ENCODE measurements at regions not wholly inside any gene's neighbourhood (a gene's known extent, or its start where the extent isn't known, plus 50 kb on each side); places are given as distances from the start of the nearest gene placed in this dataset.
"Not testable (repeated sequence)": the region's sequence is repeated elsewhere in the genome, so short reads cannot be mapped to it uniquely, and the experiment has no call there.

DNA sequence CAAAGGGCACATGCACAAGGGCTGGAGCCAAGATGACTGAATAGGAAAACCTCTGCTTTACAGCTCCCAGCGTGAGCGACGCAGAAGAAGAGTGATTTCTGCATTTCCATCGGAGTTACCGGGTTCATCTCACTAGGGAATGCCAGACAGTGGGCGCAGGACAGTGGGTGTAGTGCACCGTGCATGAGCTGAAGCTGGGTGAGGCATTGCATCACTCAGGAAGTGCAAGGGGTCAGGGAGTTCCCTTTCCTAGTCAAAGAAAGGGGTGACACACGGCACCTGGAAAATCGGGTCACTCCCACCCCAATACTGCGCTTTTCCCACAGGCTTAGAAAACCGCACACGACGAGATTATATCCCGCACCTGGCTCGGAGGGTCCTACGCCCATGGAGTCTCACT lies 64.5 kb upstream of the HTR1E start:
- intact Hi-C loops (cut with DNase I); DNase-seq; ATAC-seq (ENCODE audit: poor library complexity): not testable (repeated sequence)

DNA sequence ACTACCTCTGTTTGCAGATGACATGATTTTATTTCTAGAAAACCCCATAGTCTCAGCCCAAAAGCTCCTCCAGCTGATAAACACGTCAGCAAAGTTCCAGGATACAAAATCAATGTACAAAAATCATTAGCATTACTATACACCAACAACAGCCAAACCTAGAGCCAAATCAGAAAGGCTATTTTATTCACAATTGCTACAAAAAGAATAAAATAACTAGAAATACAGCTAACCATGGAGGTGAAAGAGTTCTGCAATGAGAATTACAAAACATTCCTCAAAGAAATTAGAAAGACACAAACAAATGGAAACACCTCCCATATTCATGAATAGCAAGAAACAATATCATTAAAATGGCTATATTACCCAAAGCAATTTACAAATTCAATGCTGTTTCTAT lies 65.6 kb upstream of the HTR1E start:
- ATAC-seq (ENCODE audit: poor library complexity), result no peak
- no peak for DNase-seq
- intact Hi-C loops (cut with DNase I), result no loop called here

DNA sequence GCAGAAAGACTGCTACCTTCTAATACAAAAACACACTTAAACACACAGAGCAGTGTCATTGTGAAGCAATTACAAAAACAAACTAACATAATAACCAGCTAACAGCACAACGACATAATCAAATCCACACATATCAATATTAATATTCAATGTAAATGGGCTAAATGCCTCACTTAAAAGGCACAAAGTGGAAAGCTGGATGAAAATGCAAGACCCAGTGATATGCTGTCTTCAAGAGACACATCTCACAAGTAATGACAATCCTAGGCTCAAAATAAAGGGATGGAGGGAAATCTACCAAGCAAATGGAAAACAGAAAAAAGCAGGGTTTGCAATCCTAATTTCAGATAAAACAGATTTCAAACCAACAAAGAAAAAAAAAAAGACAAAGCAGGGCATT lies 67.8 kb upstream of the HTR1E start:
- no peak for DNase-seq
- ATAC-seq (ENCODE audit: poor library complexity), result no peak
- intact Hi-C loops (cut with DNase I), result no loop called here

DNA sequence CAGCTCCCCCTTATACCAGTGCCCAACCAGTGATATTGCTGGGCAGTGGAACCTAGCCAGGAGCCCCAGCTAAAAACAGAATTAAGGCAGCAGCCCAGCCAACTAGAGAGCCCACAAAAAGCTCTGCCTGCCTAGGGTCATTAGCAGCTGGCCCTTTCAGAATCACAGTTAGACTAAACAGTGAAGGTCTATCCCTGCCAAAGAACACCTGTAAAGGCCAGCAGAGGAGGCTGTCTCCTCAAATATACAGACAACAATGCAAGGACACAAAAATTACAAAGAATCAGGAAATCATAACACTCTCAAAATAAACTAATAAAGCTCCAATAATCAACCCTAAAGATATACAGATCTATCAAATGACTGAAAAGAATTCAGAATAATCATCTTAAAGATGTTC lies 77.8 kb upstream of the HTR1E start:
- intact Hi-C loops (cut with DNase I), result no loop called here
- ATAC-seq (ENCODE audit: poor library complexity) (no peak), DNase-seq (no peak)

- no peak for DNase-seq
- intact Hi-C loops (cut with DNase I), result no loop called here
- ATAC-seq (ENCODE audit: poor library complexity), result no peak
These were observed 78.4 kb upstream of the HTR1E start for GRCh38 chr6:86858970-86859369.

DNA sequence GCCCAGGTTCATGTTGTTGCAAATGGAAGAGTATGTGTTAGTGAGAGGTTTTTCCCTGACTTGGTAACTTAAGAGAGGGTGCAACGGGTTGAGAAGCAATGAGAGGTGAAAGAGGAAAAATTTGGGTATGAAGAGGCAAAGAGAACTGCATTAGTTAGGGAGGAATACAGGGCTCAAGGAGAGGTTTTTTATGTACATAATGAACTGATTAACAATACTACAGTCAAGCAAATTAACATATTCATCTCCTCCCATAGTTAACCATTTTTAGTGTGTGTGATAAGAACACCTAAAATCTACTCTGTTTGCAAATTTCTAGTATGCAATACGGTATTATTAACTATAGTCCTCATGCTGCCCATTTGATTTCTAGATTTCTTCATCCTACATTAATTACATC lies 79.5 kb upstream of the HTR1E start:
- intact Hi-C loops (cut with DNase I), result no loop called here
- DNase-seq, result no peak
- no peak for ATAC-seq (ENCODE audit: poor library complexity)

DNA sequence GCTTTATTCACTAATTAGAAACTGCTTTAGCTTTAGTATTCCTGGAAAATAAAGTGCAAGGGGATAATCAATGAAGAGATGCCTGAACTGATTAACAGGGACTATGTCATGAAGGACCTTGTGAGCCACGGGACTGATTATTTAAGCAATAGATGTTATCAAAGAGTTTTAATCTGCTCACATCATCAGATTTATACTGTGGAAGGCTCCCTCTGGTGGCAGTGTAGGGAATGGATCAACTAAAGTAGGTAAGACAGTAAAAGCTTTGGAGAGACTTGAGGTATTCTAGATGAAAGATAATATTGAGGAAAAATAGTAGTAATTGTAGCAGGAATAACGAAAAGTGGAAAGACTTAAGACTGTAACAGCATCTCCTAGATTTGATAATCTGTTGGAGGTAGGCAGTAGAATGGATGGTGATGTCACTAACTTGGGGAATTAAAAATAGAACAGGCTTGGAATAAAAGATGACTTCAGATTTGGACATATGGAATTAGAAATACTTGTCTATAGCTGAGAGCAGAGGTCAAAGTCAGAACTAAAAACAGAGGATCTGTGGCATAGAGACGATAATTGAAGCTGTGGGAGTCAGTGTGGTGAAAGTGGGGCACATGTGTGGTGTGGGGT lies 80.3 kb upstream of the HTR1E start:
- ATAC-seq (ENCODE audit: poor library complexity) (no peak), DNase-seq (no peak)
- intact Hi-C loops (cut with DNase I), result no loop called here

- DNase-seq (no peak), ATAC-seq (ENCODE audit: poor library complexity) (no peak)
- intact Hi-C loops (cut with DNase I), result no loop called here
These were observed 80.9 kb upstream of the HTR1E start for GRCh38 chr6:86856379-86856778.

- intact Hi-C loops (cut with DNase I), result no loop called here
- no peak for DNase-seq
- ATAC-seq (ENCODE audit: poor library complexity), result no peak
These were observed 88.3 kb upstream of the HTR1E start for GRCh38 chr6:86848986-86849385.

GRCh38 chr6:86832686-86833085 lies 104.6 kb upstream of the HTR1E start:
- no peak for ATAC-seq (ENCODE audit: poor library complexity)
- intact Hi-C loops (cut with DNase I), result no loop called here
- DNase-seq, result no peak

- DNase-seq, result no peak
- intact Hi-C loops (cut with DNase I), result no loop called here
- no peak for ATAC-seq (ENCODE audit: poor library complexity)
These were observed 111.9 kb upstream of the HTR1E start for GRCh38 chr6:86825436-86825835.

GRCh38 chr6:86822747-86823146 lies 114.6 kb upstream of the HTR1E start:
- ATAC-seq (ENCODE audit: poor library complexity), result no peak
- DNase-seq, result no peak
- intact Hi-C loops (cut with DNase I), result no loop called here

DNA sequence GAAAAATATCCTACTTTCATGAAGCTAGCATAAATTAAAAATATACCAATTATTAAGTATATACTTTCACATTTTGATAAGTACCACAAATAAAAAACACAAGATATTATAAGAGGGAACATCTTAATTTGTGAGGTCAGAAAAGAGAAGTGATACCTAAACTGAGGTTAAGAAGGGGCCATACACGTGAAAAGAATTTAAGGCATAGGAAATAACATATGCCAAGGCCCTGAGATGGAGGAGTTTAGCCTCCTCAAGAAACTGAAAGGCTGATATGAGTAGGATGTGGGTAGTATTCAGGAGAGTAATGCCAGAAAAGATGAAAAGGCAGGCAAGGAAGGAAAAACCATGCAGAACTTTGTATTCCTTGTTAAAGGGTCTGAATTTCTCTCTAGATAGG lies 116.6 kb upstream of the HTR1E start:
- ATAC-seq (ENCODE audit: poor library complexity), result no peak
- DNase-seq, result no peak

GRCh38 chr6:86793649-86794048 lies 143.7 kb upstream of the HTR1E start:
- no peak for DNase-seq
- no peak for ATAC-seq (ENCODE audit: poor library complexity)
- intact Hi-C loops (cut with DNase I), result no loop called here

More for the DNA sequence above, 116.6 kb upstream of the HTR1E start:
- intact Hi-C loops (cut with DNase I), result no loop called here

- ATAC-seq (ENCODE audit: poor library complexity) (no peak), DNase-seq (no peak)
- intact Hi-C loops (cut with DNase I), result no loop called here
These were observed 145.9 kb upstream of the HTR1E start for GRCh38 chr6:86791476-86791875.

DNA sequence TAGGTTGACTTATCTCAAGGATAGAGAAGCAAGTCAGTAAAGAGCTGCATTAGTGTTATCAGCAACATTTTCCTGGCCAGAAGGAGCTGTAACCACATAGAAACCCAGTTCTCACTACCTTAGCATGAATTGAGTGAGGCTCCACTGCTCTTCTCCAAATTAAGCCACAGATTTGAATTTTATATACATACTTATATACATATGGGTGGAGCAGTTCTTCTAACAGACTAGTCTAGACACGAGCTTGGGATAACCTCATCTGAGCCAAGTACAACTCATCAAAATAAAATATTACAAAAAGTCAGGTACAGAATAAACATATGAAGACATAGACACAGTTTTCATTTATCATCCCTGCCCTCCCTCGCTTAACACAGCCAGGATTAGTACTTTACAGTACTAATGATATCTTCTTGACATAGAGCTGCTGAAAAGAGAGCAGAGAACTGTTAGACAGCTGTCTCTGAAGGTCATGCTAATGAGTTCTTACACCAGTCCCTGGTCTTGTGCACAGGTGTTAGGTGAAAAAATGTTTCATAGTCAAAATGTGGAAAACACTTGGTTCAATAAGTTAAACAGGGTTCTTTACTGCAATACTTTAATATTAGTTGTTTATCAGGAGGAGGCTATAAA lies 147.4 kb upstream of the HTR1E start:
- DNase-seq (no peak), ATAC-seq (ENCODE audit: poor library complexity) (no peak)
- intact Hi-C loops (cut with DNase I), result no loop called here

DNA sequence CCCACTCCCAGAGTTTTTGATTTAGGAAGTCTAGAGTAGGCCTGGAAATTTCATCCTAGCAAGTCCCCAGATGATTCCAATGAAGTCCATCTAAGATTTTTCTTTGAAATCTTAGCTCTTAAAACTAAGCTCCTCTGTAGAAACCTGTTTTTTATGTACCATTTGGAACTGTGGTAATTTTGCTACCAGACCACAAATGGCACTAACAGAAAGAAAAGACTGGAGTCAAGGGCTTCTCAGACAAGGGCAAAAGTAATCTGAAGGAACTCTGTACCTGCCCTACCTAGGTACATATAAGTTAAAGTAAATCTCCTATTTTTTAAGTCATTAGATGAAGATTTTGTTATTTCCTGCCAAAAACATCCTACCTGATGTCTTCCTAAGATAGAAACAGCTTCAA lies 155.0 kb upstream of the HTR1E start:
- no peak for ATAC-seq (ENCODE audit: poor library complexity)
- intact Hi-C loops (cut with DNase I), result no loop called here

GRCh38 chr6:86780923-86781322 lies 156.4 kb upstream of the HTR1E start:
- ATAC-seq (ENCODE audit: poor library complexity) (no peak), DNase-seq (no peak)
- intact Hi-C loops (cut with DNase I), result no loop called here

More for the DNA sequence above, 155.0 kb upstream of the HTR1E start:
- DNase-seq, result no peak

- ATAC-seq (ENCODE audit: poor library complexity) (no peak), DNase-seq (no peak)
- intact Hi-C loops (cut with DNase I), result no loop called here
These were observed 161.4 kb upstream of the HTR1E start for GRCh38 chr6:86775893-86776292.

DNA sequence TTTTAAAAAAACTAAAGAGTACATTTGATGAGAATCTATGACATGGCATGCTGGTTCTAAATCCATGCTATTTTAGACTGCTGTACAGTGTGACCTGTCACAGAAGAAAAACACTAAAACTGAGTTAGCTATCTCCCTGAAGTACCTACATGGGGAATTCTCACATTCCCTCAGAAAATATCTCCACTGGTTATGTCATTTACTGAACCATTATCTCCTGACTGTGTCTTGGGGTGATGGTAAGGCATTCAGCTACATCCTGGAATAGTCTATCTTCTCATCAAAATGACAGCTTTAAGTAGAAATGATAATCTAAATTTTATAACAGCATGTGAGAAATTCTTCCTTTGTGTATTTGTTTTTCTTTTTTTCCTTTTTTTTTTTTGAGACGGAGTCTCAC lies 172.1 kb upstream of the HTR1E start:
- intact Hi-C loops (cut with DNase I), result no loop called here
- DNase-seq, result no peak
- no peak for ATAC-seq (ENCODE audit: poor library complexity)

DNA sequence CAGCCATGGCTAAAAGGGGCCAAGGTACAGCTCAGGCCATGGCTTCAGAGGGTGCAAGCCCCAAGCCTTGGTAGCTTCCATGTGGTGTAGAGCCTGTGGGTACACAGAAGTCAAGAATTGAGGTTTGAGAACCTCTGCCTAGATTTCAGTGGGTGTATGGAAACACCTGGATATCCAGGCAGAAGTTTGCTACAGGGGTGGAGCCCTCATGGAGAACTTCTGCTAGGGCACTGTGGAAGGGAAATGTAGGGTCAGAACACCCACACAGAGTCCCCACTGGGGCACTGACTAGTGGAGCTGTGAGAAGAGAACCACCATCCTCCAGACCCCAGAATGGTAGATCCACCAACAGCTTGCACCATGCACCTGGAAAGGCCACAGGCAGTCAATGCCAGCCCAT lies 177.4 kb upstream of the HTR1E start:
- intact Hi-C loops (cut with DNase I); DNase-seq; ATAC-seq (ENCODE audit: poor library complexity): not testable (repeated sequence)
